ENCODE measurements at regions not wholly inside any gene's neighbourhood (a gene's known extent, or its start where the extent isn't known, plus 50 kb on each side); places are given as distances from the start of the nearest gene placed in this dataset.

GRCh38 chr2:150417278-150417677 lies 70.2 kb downstream of the RND3 start:
- Histone ChIP-seq H3K9me3 (ENCODE audit: control insufficient read depth, insufficient read depth, low read length) (no peaks in the 10 kb centered on the region), H3K4me3 (ENCODE audit: low read depth, low read length) (no peak overlapping the region), H3K27me3 (ENCODE audit: control insufficient read depth, insufficient read depth, low read length) (no peaks in the 10 kb centered on the region), H3K36me3 (ENCODE audit: control insufficient read depth, insufficient read depth, low read length) (no peaks in the 10 kb centered on the region), H3K27ac (ENCODE audit: low read depth, low read length) (no peak overlapping the region), H3K4me1 (ENCODE audit: control insufficient read depth, insufficient read depth, low read length) (no peaks in the 10 kb centered on the region)
- WGBS (ENCODE audit: insufficient coverage), result 77% methylated on average over 2 of the region's 3 CpGs
- DNase-seq (ENCODE audit: low read depth in 4 of 6, low spot score in 6 of 6), result no peak

GRCh38 chr2:150415022-150415421 lies 72.4 kb downstream of the RND3 start:
- Histone ChIP-seq H3K4me1 (ENCODE audit: control insufficient read depth, insufficient read depth, low read length) (no peaks in the 10 kb centered on the region), H3K27me3 (ENCODE audit: control insufficient read depth, insufficient read depth, low read length) (no peaks in the 10 kb centered on the region), H3K36me3 (ENCODE audit: control insufficient read depth, insufficient read depth, low read length) (no peaks in the 10 kb centered on the region), H3K27ac (ENCODE audit: low read depth, low read length) (no peak overlapping the region), H3K9me3 (ENCODE audit: control insufficient read depth, insufficient read depth, low read length) (no peaks in the 10 kb centered on the region), H3K4me3 (ENCODE audit: low read depth, low read length) (no peak overlapping the region)
- no peak for DNase-seq (ENCODE audit: low read depth in 4 of 6, low spot score in 6 of 6)

- H3K4me1 ChIP-seq (ENCODE audit: control insufficient read depth, insufficient read depth, low read length), result no peaks in the 10 kb centered on the region
- no peaks in the 10 kb centered on the region for H3K9me3 ChIP-seq (ENCODE audit: control insufficient read depth, insufficient read depth, low read length)
- no peaks in the 10 kb centered on the region for H3K27me3 ChIP-seq (ENCODE audit: control insufficient read depth, insufficient read depth, low read length)
- no peak for DNase-seq (ENCODE audit: low read depth in 4 of 6, low spot score in 6 of 6)
- WGBS (ENCODE audit: insufficient coverage), result no CpG with 5 or more reads among the region's 2 CpGs
- no peak overlapping the region for H3K27ac ChIP-seq (ENCODE audit: low read depth, low read length)
- no peak overlapping the region for H3K4me3 ChIP-seq (ENCODE audit: low read depth, low read length)
- no peaks in the 10 kb centered on the region for H3K36me3 ChIP-seq (ENCODE audit: control insufficient read depth, insufficient read depth, low read length)
Observed at GRCh38 chr2:150413910-150414309, 73.6 kb downstream of the RND3 start.

- Histone ChIP-seq H3K9me3 (ENCODE audit: control insufficient read depth, insufficient read depth, low read length) (no peaks in the 10 kb centered on the region), H3K36me3 (ENCODE audit: control insufficient read depth, insufficient read depth, low read length) (no peaks in the 10 kb centered on the region), H3K27ac (ENCODE audit: low read depth, low read length) (no peak overlapping the region), H3K4me3 (ENCODE audit: low read depth, low read length) (no peak overlapping the region), H3K27me3 (ENCODE audit: control insufficient read depth, insufficient read depth, low read length) (no peaks in the 10 kb centered on the region), H3K4me1 (ENCODE audit: control insufficient read depth, insufficient read depth, low read length) (no peaks in the 10 kb centered on the region)
- DNase-seq (ENCODE audit: low read depth in 4 of 6, low spot score in 6 of 6), result no peak
- WGBS (ENCODE audit: insufficient coverage), result no CpG with 5 or more reads among the region's 7 CpGs
Observed at GRCh38 chr2:150413366-150413765, 74.1 kb downstream of the RND3 start.

- H3K4me3 ChIP-seq (ENCODE audit: low read depth, low read length), result no peak overlapping the region
- no peaks in the 10 kb centered on the region for H3K36me3 ChIP-seq (ENCODE audit: control insufficient read depth, insufficient read depth, low read length)
- H3K4me1 ChIP-seq (ENCODE audit: control insufficient read depth, insufficient read depth, low read length), result no peaks in the 10 kb centered on the region
- DNase-seq (ENCODE audit: low read depth in 4 of 6, low spot score in 6 of 6), result peak in 2 of 6 donors; percentile 12 to 37
- no peaks in the 10 kb centered on the region for H3K9me3 ChIP-seq (ENCODE audit: control insufficient read depth, insufficient read depth, low read length)
- no peak overlapping the region for H3K27ac ChIP-seq (ENCODE audit: low read depth, low read length)
- no peaks in the 10 kb centered on the region for H3K27me3 ChIP-seq (ENCODE audit: control insufficient read depth, insufficient read depth, low read length)
- WGBS (ENCODE audit: insufficient coverage), result 90% methylated on average over 2 of the region's 3 CpGs
Observed at GRCh38 chr2:150410809-150411208, 76.7 kb downstream of the RND3 start.

- Histone ChIP-seq H3K27ac (ENCODE audit: low read depth, low read length) (no peak overlapping the region), H3K9me3 (ENCODE audit: control insufficient read depth, insufficient read depth, low read length) (no peaks in the 10 kb centered on the region), H3K4me3 (ENCODE audit: low read depth, low read length) (no peak overlapping the region), H3K4me1 (ENCODE audit: control insufficient read depth, insufficient read depth, low read length) (no peaks in the 10 kb centered on the region), H3K36me3 (ENCODE audit: control insufficient read depth, insufficient read depth, low read length) (no peaks in the 10 kb centered on the region), H3K27me3 (ENCODE audit: control insufficient read depth, insufficient read depth, low read length) (no peaks in the 10 kb centered on the region)
- no peak for DNase-seq (ENCODE audit: low read depth in 4 of 6, low spot score in 6 of 6)
- no CpG with 5 or more reads among the region's 2 CpGs for WGBS (ENCODE audit: insufficient coverage)
Observed at GRCh38 chr2:150409196-150409595, 78.3 kb downstream of the RND3 start.

- WGBS (ENCODE audit: insufficient coverage), result no CpG with 5 or more reads among the region's 3 CpGs
- H3K4me3 ChIP-seq (ENCODE audit: low read depth, low read length), result no peak overlapping the region
- H3K36me3 ChIP-seq (ENCODE audit: control insufficient read depth, insufficient read depth, low read length), result no peaks in the 10 kb centered on the region
- no peaks in the 10 kb centered on the region for H3K27me3 ChIP-seq (ENCODE audit: control insufficient read depth, insufficient read depth, low read length)
- H3K9me3 ChIP-seq (ENCODE audit: control insufficient read depth, insufficient read depth, low read length), result no peaks in the 10 kb centered on the region
- DNase-seq (ENCODE audit: low read depth in 4 of 6, low spot score in 6 of 6), result peak in 1 of 6 donors; percentile 9
- no peak overlapping the region for H3K27ac ChIP-seq (ENCODE audit: low read depth, low read length)
- H3K4me1 ChIP-seq (ENCODE audit: control insufficient read depth, insufficient read depth, low read length), result no peaks in the 10 kb centered on the region
Observed at GRCh38 chr2:150404147-150404546, 83.3 kb downstream of the RND3 start.

GRCh38 chr2:150403457-150403856 lies 84.0 kb downstream of the RND3 start:
- 100% methylated on average over 1 of the region's 2 CpGs for WGBS (ENCODE audit: insufficient coverage)
- DNase-seq (ENCODE audit: low read depth in 4 of 6, low spot score in 6 of 6), result no peak
- Histone ChIP-seq H3K4me3 (ENCODE audit: low read depth, low read length) (no peak overlapping the region), H3K36me3 (ENCODE audit: control insufficient read depth, insufficient read depth, low read length) (no peaks in the 10 kb centered on the region), H3K27me3 (ENCODE audit: control insufficient read depth, insufficient read depth, low read length) (no peaks in the 10 kb centered on the region), H3K27ac (ENCODE audit: low read depth, low read length) (no peak overlapping the region), H3K4me1 (ENCODE audit: control insufficient read depth, insufficient read depth, low read length) (no peaks in the 10 kb centered on the region), H3K9me3 (ENCODE audit: control insufficient read depth, insufficient read depth, low read length) (no peaks in the 10 kb centered on the region)

GRCh38 chr2:150402953-150403352 lies 84.5 kb downstream of the RND3 start:
- Histone ChIP-seq H3K4me1 (ENCODE audit: control insufficient read depth, insufficient read depth, low read length) (no peaks in the 10 kb centered on the region), H3K9me3 (ENCODE audit: control insufficient read depth, insufficient read depth, low read length) (no peaks in the 10 kb centered on the region), H3K4me3 (ENCODE audit: low read depth, low read length) (no peak overlapping the region), H3K27ac (ENCODE audit: low read depth, low read length) (no peak overlapping the region), H3K36me3 (ENCODE audit: control insufficient read depth, insufficient read depth, low read length) (no peaks in the 10 kb centered on the region), H3K27me3 (ENCODE audit: control insufficient read depth, insufficient read depth, low read length) (no peaks in the 10 kb centered on the region)
- DNase-seq (ENCODE audit: low read depth in 4 of 6, low spot score in 6 of 6), result no peak
- WGBS (ENCODE audit: insufficient coverage), result no CpG with 5 or more reads among the region's 3 CpGs

GRCh38 chr2:150400849-150401248 lies 86.6 kb downstream of the RND3 start:
- 71% methylated on average over 1 of the region's 2 CpGs for WGBS (ENCODE audit: insufficient coverage)

More at GRCh38 chr2:150400849-150401248, 86.6 kb downstream of the RND3 start:
- DNase-seq (ENCODE audit: low read depth in 4 of 6, low spot score in 6 of 6), result no peak
- no peaks in the 10 kb centered on the region for H3K4me1 ChIP-seq (ENCODE audit: control insufficient read depth, insufficient read depth, low read length)
- H3K9me3 ChIP-seq (ENCODE audit: control insufficient read depth, insufficient read depth, low read length), result no peaks in the 10 kb centered on the region
- no peak overlapping the region for H3K27ac ChIP-seq (ENCODE audit: low read depth, low read length)
- H3K27me3 ChIP-seq (ENCODE audit: control insufficient read depth, insufficient read depth, low read length), result no peaks in the 10 kb centered on the region
- H3K4me3 ChIP-seq (ENCODE audit: low read depth, low read length), result no peak overlapping the region
- no peaks in the 10 kb centered on the region for H3K36me3 ChIP-seq (ENCODE audit: control insufficient read depth, insufficient read depth, low read length)
